Keratinocyte (primary cell): ENCODE measurements at regions not wholly inside any gene's neighbourhood (a gene's known extent, or its start where the extent isn't known, plus 50 kb on each side); places are given as distances from the start of the nearest gene placed in this dataset.

Experiments
- DNase-seq: peaks from one replicate; pipeline ENCODE4 v3.0.0-alpha.2; 2011; ENCODE audit warnings: low read depth, missing footprints, low spot score
- FAIRE-seq: peaks from 2 replicates; lab custom pipeline; 2011; peaks lifted over from hg19 to GRCh38; lab: Jason Lieb, UNC
- H2AFZ ChIP-seq: 2 replicates; pipeline ENCODE4 v1.6.0; 2012; ENCODE audit warnings: low read length, control low read depth, inconsistent platforms; ENCODE audit not compliant: control insufficient read depth
- H3K27ac ChIP-seq: 2 replicates; pipeline ENCODE4 v1.5.1; 2011; ENCODE audit warnings: low read length; ENCODE audit not compliant: control insufficient read depth, insufficient read depth
- H3K27me3 ChIP-seq: 3 replicates; pipeline ENCODE4 v1.6.0; 2011; ENCODE audit warnings: low read length; ENCODE audit not compliant: control insufficient read depth, insufficient read depth; ENCODE audit errors: extremely low read depth
- H3K36me3 ChIP-seq, 2 experiments: 2 replicates in 1 of 2; 3 replicates in 1 of 2; pipeline ENCODE4 v1.5.1; 2011; ENCODE audit warnings: low read length in 2 of 2, mild to moderate bottlenecking in 1 of 2; ENCODE audit not compliant: control insufficient read depth in 2 of 2, insufficient read depth in 2 of 2; ENCODE audit errors: extremely low read depth in 1 of 2
- H3K4me1 ChIP-seq: 3 replicates; pipeline ENCODE4 v1.5.1; 2011; ENCODE audit warnings: low read length; ENCODE audit not compliant: control insufficient read depth, insufficient read depth; ENCODE audit errors: extremely low read depth
- H3K4me2 ChIP-seq: 3 replicates; pipeline ENCODE4 v1.6.0; 2011; ENCODE audit warnings: low read depth, low read length; ENCODE audit not compliant: control insufficient read depth, insufficient read depth; ENCODE audit errors: extremely low read depth
- H3K4me3 ChIP-seq, 3 experiments: fragments of 200-600 bp in 1 of 3; sonication (generic) in 1 of 3; 2 replicates in 2 of 3; 3 replicates in 1 of 3; pipeline ENCODE4 v1.5.1; 2011 to 2016; ENCODE audit warnings: low read length in 3 of 3, mild to moderate bottlenecking in 3 of 3, control low read depth in 2 of 3, inconsistent platforms in 1 of 3, low read depth in 1 of 3, mixed read lengths in 1 of 3, mixed run types in 1 of 3, moderate library complexity in 1 of 3; ENCODE audit not compliant: control insufficient read depth in 2 of 3, insufficient read depth in 2 of 3; ENCODE audit errors: extremely low read depth in 1 of 3
- H3K79me2 ChIP-seq: 2 replicates; pipeline ENCODE4 v1.6.0; 2012; ENCODE audit warnings: low read length; ENCODE audit not compliant: control insufficient read depth, insufficient read depth
- H3K9ac ChIP-seq: 3 replicates; pipeline ENCODE4 v1.6.0; 2011; ENCODE audit warnings: low read length; ENCODE audit not compliant: control insufficient read depth, insufficient read depth; ENCODE audit errors: extremely low read depth
- H3K9me1 ChIP-seq: 3 replicates; pipeline ENCODE4 v1.6.0; 2011; ENCODE audit warnings: low read length; ENCODE audit not compliant: control insufficient read depth, insufficient read depth; ENCODE audit errors: extremely low read depth
- H3K9me3 ChIP-seq: 2 replicates; pipeline ENCODE4 v1.5.1; 2012; ENCODE audit warnings: low read depth, low read length; ENCODE audit not compliant: control insufficient read depth
- H4K20me1 ChIP-seq: 3 replicates; pipeline ENCODE4 v1.6.0; 2011; ENCODE audit warnings: low read length; ENCODE audit not compliant: control insufficient read depth, insufficient read depth; ENCODE audit errors: extremely low read depth
- EZH2 ChIP-seq: IDR thresholded peaks from one replicate; pipeline ENCODE4 v1.6.1; 2012; ENCODE audit warnings: inconsistent platforms, mild to moderate bottlenecking, low read length, moderate library complexity
- dilution Hi-C: fragments of 300-500 bp; cut with MboI; formaldehyde crosslinking; loops from one replicate; pipeline ENCODE4 v1.7.0; 2020; ENCODE audit warnings: low sequenced_read_pairs; ENCODE audit not compliant: extremely low pct_ligation_motif_present
- TF ChIP-seq, protein P1 (sequence below), 3 experiments: IDR thresholded peaks in 1 of 3; conservative IDR thresholded peaks in 1 of 3; optimal IDR thresholded peaks in 1 of 3; 2 replicates in 2 of 3; 3 replicates in 1 of 3; pipeline versions ENCODE3 to v1.5.1; 2011; ENCODE audit warnings: low read length in 3 of 3, mild to moderate bottlenecking in 3 of 3, moderate library complexity in 2 of 3, control low read depth in 1 of 3, inconsistent platforms in 1 of 3; ENCODE audit not compliant: insufficient read depth in 2 of 3; ENCODE audit errors: extremely low read depth in 1 of 3

DNA sequence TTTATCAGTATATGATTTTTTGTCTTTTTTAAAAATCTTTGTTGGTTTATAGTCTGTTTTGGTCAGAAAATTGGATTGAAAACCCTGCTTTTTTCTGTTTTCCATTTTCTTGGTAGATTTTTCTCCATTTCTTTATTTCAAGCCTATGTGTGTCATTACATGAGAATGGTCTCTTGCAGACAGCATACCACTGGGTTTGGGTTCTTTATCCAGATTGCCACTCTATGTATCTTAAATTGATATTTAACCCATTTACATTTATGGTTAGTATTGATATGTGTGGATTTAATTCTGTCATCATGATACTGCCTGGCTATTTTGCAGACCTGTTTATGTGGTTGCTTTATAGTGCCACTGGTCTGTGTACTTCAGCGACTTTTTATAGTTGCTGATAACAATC lies 239.9 kb upstream of the NDST4 start:
- Histone ChIP-seq H3K4me1 (no peaks in the 10 kb centered on the region), H3K9ac (no peak overlapping the region), H3K27me3 (no peaks in the 10 kb centered on the region), H3K27ac (no peak overlapping the region), H2AFZ (no peak overlapping the region), H3K79me2 (no peaks in the 10 kb centered on the region), H3K4me2 (no peak overlapping the region), H3K9me1 (no peaks in the 10 kb centered on the region), H3K4me3 (no peak overlapping the region), H3K36me3 (no peaks in the 10 kb centered on the region), H4K20me1 (no peaks in the 10 kb centered on the region), H3K9me3 (peaks cover 2% of the 10 kb centered on the region)
- no peak for TF ChIP-seq EZH2
- TF ChIP-seq, protein P1, sequence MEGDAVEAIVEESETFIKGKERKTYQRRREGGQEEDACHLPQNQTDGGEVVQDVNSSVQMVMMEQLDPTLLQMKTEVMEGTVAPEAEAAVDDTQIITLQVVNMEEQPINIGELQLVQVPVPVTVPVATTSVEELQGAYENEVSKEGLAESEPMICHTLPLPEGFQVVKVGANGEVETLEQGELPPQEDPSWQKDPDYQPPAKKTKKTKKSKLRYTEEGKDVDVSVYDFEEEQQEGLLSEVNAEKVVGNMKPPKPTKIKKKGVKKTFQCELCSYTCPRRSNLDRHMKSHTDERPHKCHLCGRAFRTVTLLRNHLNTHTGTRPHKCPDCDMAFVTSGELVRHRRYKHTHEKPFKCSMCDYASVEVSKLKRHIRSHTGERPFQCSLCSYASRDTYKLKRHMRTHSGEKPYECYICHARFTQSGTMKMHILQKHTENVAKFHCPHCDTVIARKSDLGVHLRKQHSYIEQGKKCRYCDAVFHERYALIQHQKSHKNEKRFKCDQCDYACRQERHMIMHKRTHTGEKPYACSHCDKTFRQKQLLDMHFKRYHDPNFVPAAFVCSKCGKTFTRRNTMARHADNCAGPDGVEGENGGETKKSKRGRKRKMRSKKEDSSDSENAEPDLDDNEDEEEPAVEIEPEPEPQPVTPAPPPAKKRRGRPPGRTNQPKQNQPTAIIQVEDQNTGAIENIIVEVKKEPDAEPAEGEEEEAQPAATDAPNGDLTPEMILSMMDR (optimal IDR thresholded peaks at IDR 0.05 in 1 of 3, IDR thresholded peaks at IDR 0.05 in 1 of 3, conservative IDR thresholded peaks at IDR 0.05 in 1 of 3; ENCODE audit: extremely low read depth in 1 of 3, insufficient read depth in 2 of 3, low read length in 3 of 3), result no peak
- FAIRE-seq (no peak), DNase-seq (no peak)
- dilution Hi-C loops, result no loop called here

- no peaks in the 10 kb centered on the region for H3K36me3 ChIP-seq
- H3K9ac ChIP-seq, result no peak overlapping the region
- DNase-seq (no peak), FAIRE-seq (no peak)
- TF ChIP-seq, protein P1 (optimal IDR thresholded peaks at IDR 0.05 in 1 of 3, IDR thresholded peaks at IDR 0.05 in 1 of 3, conservative IDR thresholded peaks at IDR 0.05 in 1 of 3; ENCODE audit: extremely low read depth in 1 of 3, insufficient read depth in 2 of 3, low read length in 3 of 3), result no peak
- no peaks in the 10 kb centered on the region for H3K9me3 ChIP-seq
- no peaks in the 10 kb centered on the region for H3K4me1 ChIP-seq
- no peak overlapping the region for H3K4me2 ChIP-seq
- no peaks in the 10 kb centered on the region for H3K27me3 ChIP-seq
- no peak overlapping the region for H3K27ac ChIP-seq
- dilution Hi-C loops, result no loop called here
- H3K9me1 ChIP-seq, result no peaks in the 10 kb centered on the region
- no peak overlapping the region for H3K4me3 ChIP-seq
- no peaks in the 10 kb centered on the region for H4K20me1 ChIP-seq
- no peak overlapping the region for H2AFZ ChIP-seq
- no peaks in the 10 kb centered on the region for H3K79me2 ChIP-seq
Observed at GRCh38 chr4:115343171-115343570, 229.8 kb upstream of the NDST4 start.
